Smooth muscle cell (in vitro differentiated cells): ENCODE measurements at regions not wholly inside any gene's neighbourhood (a gene's known extent, or its start where the extent isn't known, plus 50 kb on each side); places are given as distances from the start of the nearest gene placed in this dataset.

ENCODE experiments used
- DNase-seq: peaks from one replicate; lab custom pipeline; 2025; ENCODE audit not compliant: unreplicated experiment; lab: John Stamatoyannopoulos, UW
- H2AFZ ChIP-seq: fragments of 200-600 bp; sonication (generic); 2 replicates; pipeline ENCODE4 v1.6.0; 2016; ENCODE audit warnings: antibody characterized with exemption, low read depth, mild to moderate bottlenecking
- H3F3A ChIP-seq: fragments of 200-600 bp; sonication (generic); 2 replicates; pipeline ENCODE4 v1.6.0; 2017; ENCODE audit warnings: antibody characterized with exemption, low read depth
- H3K27ac ChIP-seq: fragments of 200-600 bp; sonication (generic); 2 replicates; pipeline ENCODE4 v1.5.1; 2016; ENCODE audit warnings: low read depth, mild to moderate bottlenecking
- H3K27me3 ChIP-seq: fragments of 200-600 bp; sonication (generic); 2 replicates; pipeline ENCODE4 v1.6.1; 2016; ENCODE audit warnings: low read depth, mild to moderate bottlenecking
- H3K36me3 ChIP-seq: fragments of 200-600 bp; sonication (generic); 2 replicates; pipeline ENCODE4 v1.5.1; 2016; ENCODE audit warnings: low read depth
- H3K4me1 ChIP-seq: fragments of 200-600 bp; sonication (generic); 2 replicates; pipeline ENCODE4 v1.5.1; 2016; ENCODE audit warnings: low read depth
- H3K4me2 ChIP-seq: fragments of 200-600 bp; sonication (generic); 2 replicates; pipeline ENCODE4 v1.6.0; 2016; ENCODE audit warnings: mild to moderate bottlenecking
- H3K4me3 ChIP-seq: fragments of 200-600 bp; sonication (generic); 2 replicates; pipeline ENCODE4 v1.5.1; 2016; ENCODE audit warnings: mild to moderate bottlenecking
- H3K79me2 ChIP-seq: fragments of 200-600 bp; sonication (generic); 2 replicates; pipeline ENCODE4 v1.6.0; 2016; ENCODE audit warnings: low read depth, mild to moderate bottlenecking
- H3K9ac ChIP-seq: fragments of 200-600 bp; sonication (generic); 2 replicates; pipeline ENCODE4 v1.6.0; 2016; ENCODE audit warnings: low read depth
- H3K9me3 ChIP-seq: fragments of 200-600 bp; sonication (generic); replicated peaks from 2 replicates; pipeline ENCODE4 v1.5.1; 2016; ENCODE audit warnings: low read depth
- H4K20me1 ChIP-seq: fragments of 200-600 bp; sonication (generic); 2 replicates; pipeline ENCODE4 v1.6.0; 2016; ENCODE audit warnings: low read depth
- CTCF ChIP-seq: fragments of 200-600 bp; sonication (generic); IDR thresholded peaks from 2 replicates; pipeline ENCODE4 v1.5.1; 2017; ENCODE audit warnings: borderline replicate concordance, mild to moderate bottlenecking, antibody characterized with exemption; ENCODE audit not compliant: insufficient read depth, poor library complexity, severe bottlenecking
- whole genome bisulfite sequencing: methylation state at CpG from one replicate; pipeline ENCODE4 v1.1.7; 2016; ENCODE audit warnings: low lambda C conversion rate; 5-methylcytosine and 5-hydroxymethylcytosine counted together

- no peaks in the 10 kb centered on the region for H3K27me3 ChIP-seq
- H3K9ac ChIP-seq, result no peak overlapping the region
- no peak overlapping the region for H3K4me2 ChIP-seq
- no peak overlapping the region for H2AFZ ChIP-seq
- no peak for TF ChIP-seq CTCF
- H3K4me1 ChIP-seq, result no peaks in the 10 kb centered on the region
- H3K27ac ChIP-seq, result no peak overlapping the region
- H3K4me3 ChIP-seq, result no peak overlapping the region
- no peak for DNase-seq
- no peaks in the 10 kb centered on the region for H3K9me3 ChIP-seq
- no peaks in the 10 kb centered on the region for H4K20me1 ChIP-seq
- no peaks in the 10 kb centered on the region for H3K79me2 ChIP-seq
- no peaks in the 10 kb centered on the region for H3F3A ChIP-seq
- no peaks in the 10 kb centered on the region for H3K36me3 ChIP-seq
- WGBS, result 94% methylated on average over 3 of the region's 3 CpGs
Measured at GRCh38 chr2:67179526-67179925, 217.6 kb upstream of the ETAA1 start.

GRCh38 chr2:67180841-67181240 lies 216.3 kb upstream of the ETAA1 start:
- H3K9me3 ChIP-seq, result no peaks in the 10 kb centered on the region
- H3F3A ChIP-seq, result no peaks in the 10 kb centered on the region
- no peaks in the 10 kb centered on the region for H3K27me3 ChIP-seq
- H3K36me3 ChIP-seq, result no peaks in the 10 kb centered on the region
- no peak overlapping the region for H3K27ac ChIP-seq
- H3K9ac ChIP-seq, result no peak overlapping the region
- TF ChIP-seq CTCF, result no peak
- DNase-seq, result no peak
- H3K4me3 ChIP-seq, result no peak overlapping the region
- H3K4me2 ChIP-seq, result no peak overlapping the region
- no peaks in the 10 kb centered on the region for H4K20me1 ChIP-seq
- 44% methylated on average over 2 of the region's 2 CpGs for WGBS
- H3K4me1 ChIP-seq, result no peaks in the 10 kb centered on the region
- H2AFZ ChIP-seq, result no peak overlapping the region
- H3K79me2 ChIP-seq, result no peaks in the 10 kb centered on the region

- DNase-seq, result no peak
- H3K9ac ChIP-seq, result no peak overlapping the region
- no peak overlapping the region for H2AFZ ChIP-seq
- H3K4me3 ChIP-seq, result no peak overlapping the region
- H3K79me2 ChIP-seq, result no peaks in the 10 kb centered on the region
- no peak overlapping the region for H3K27ac ChIP-seq
- no peaks in the 10 kb centered on the region for H3K36me3 ChIP-seq
- no peak overlapping the region for H3K4me2 ChIP-seq
- whole genome bisulfite sequencing, result 92% methylated on average over 2 of the region's 2 CpGs
- no peaks in the 10 kb centered on the region for H3K27me3 ChIP-seq
- no peaks in the 10 kb centered on the region for H4K20me1 ChIP-seq
- H3K9me3 ChIP-seq, result no peaks in the 10 kb centered on the region
- H3F3A ChIP-seq, result no peaks in the 10 kb centered on the region
- no peaks in the 10 kb centered on the region for H3K4me1 ChIP-seq
- no peak for TF ChIP-seq CTCF
Measured at GRCh38 chr2:67182884-67183283, 214.2 kb upstream of the ETAA1 start.

GRCh38 chr2:67186326-67186725 lies 210.8 kb upstream of the ETAA1 start:
- Histone ChIP-seq H3K4me3 (no peak overlapping the region), H3K9ac (no peak overlapping the region), H2AFZ (no peak overlapping the region), H4K20me1 (no peaks in the 10 kb centered on the region), H3K36me3 (no peaks in the 10 kb centered on the region), H3K27ac (no peak overlapping the region), H3F3A (no peaks in the 10 kb centered on the region), H3K79me2 (no peaks in the 10 kb centered on the region), H3K4me1 (no peaks in the 10 kb centered on the region), H3K27me3 (no peaks in the 10 kb centered on the region), H3K9me3 (no peaks in the 10 kb centered on the region), H3K4me2 (no peak overlapping the region)
- 55% methylated on average over 3 of the region's 3 CpGs for WGBS
- DNase-seq, result no peak
- TF ChIP-seq CTCF, result no peak
